NCI-H2196 treated with DMSO at 0.1 percent for 48 hours (cell line): ENCODE measurements at regions not wholly inside any gene's neighbourhood (a gene's known extent, or its start where the extent isn't known, plus 50 kb on each side); places are given as distances from the start of the nearest gene placed in this dataset.

ENCODE experiments used
- DNase-seq: peaks from one replicate; lab custom pipeline; 2025; ENCODE audit not compliant: unreplicated experiment; lab: John Stamatoyannopoulos, UW

DNA sequence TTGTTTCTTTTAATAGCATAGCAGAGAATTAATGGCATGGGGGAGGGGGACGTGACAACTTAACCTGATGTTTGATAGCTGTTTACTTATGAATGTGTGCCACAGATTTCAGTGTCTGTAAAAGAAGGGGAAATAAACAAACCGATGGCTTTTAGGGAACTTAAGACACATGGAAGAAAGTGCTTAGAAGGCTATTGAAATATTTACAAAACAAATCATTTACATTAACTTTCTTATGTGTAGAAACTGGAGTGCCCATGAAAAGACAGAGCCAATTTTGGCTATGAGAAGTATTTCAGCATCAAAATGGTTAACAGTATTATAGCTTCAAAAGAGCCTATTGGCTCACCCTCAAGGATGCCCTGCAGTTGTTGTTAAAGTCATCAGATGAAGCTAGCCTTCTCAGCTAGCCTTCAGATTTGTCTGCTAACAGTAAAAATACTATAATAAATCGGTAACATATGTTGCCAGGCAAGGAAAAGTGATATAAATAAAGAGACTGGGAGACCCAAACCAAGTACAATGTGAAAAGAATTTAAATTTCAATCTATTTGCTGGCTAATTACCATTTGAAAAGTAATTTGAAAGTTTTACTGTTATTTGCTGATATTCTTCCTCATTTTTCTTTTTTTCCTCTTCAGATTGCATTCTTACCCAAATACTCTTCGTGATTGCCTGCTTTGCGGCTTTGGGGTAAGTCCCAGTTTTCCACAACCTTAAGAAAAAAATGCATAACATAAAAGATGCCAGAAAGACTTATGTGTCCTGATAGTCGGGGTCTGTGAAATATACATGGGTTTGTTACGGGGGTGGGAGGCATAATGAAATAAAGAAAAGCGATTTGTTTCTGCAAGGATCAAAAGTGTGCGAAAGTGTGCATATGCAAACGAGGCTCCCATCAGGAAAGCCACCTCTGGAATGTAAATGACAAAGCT lies 256.4 kb downstream of the MEIS1 start:
- no peak for DNase-seq

DNA sequence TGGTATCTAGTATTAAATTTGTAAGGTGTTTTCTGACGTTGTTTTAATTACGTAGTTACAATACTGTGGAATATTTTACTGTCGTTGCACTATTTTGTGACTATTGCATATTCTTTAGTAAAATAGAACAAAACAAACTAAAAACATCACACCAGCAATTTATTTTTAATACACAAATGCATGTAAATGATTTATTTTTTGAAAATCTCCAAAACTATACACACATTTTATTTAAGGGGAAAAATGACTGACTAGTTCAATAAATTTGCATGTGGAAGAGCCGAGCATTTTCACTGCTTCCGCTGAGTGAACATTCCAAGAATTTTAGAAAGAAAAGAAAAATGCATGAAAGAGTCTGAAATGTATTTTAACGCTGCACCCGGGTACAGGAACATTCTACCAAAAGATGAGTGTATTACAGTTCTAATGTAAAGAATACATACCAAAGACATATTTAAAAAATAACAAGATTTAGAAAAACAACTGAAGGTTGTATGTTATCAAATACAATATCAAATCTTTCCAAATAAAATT lies 257.7 kb downstream of the MEIS1 start:
- DNase-seq: no peak

DNA sequence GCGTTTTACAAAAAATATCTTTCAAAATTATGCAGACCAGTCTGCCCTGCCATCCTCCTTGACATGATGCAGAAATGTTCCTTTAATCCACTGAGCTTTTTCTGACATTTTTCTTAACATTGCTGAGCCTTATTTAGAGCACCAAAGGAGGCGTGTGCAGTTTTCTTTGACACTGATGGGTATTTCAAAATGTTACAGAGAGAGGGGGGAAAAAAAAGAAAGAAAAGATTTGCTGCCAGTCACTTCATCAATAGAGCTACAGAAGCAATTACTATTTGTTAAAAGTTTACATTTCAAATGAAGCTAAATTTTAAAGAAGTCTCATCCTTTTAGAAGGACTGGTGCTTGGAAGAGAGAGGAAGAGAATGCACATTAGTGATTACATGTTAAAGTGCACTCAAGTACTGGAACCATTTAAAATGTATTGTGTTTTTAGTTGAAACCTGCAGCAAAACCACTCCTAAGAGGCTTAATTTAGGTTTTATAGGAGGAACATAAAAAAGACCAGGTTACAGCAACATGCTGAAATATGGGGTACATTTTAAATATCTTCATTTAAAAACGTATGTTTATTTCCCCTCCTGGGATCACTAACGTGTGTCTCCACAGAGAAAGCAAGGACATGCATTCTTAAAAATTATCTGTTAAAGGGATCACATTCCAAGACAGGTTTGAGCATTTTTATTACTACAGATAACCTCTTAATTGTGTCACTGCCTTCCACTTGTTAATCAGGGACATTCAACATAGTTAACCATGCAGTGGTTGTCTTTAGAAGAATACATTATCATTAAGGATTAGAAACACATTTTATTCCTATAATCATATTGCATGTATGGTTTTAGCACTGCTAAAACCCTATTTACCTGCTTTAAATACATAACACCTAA lies 258.4 kb downstream of the MEIS1 start:
- DNase-seq: no peak

DNA sequence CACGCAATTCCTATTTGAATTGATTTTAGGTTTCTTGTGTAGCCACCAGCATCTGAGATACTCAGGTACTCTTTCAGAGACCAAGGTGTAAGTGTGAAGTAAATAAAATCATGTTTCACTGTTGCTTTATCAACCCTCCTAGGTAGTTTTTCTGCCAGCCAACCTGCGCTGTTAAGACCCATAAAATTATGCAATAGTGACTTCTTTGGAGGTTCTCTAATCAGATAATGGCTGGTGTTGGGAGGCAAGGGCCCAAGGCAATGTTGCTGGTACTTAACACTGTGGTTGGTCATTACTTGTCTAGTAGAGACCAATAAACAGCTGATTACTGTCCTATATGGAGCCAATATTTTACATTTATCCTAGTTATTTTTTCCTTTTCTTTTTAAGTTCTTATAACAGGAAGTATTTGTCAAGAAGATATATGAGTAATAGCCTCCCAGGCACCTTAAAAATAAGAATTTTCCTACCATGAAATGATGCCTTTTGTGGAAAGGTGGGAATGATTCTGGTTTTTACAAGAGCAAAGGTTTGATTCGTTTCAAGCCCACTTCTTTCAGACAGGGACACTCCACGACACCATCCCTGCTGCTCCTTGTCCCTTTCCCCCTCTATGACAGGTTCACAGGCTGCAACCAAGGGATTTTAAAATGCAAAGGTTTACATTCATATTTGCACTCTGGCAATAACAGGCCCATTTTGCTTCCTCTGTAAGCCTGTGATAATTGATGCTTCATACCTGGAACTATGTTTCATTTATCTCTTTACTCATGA lies 259.3 kb downstream of the MEIS1 start:
- no peak for DNase-seq

DNA sequence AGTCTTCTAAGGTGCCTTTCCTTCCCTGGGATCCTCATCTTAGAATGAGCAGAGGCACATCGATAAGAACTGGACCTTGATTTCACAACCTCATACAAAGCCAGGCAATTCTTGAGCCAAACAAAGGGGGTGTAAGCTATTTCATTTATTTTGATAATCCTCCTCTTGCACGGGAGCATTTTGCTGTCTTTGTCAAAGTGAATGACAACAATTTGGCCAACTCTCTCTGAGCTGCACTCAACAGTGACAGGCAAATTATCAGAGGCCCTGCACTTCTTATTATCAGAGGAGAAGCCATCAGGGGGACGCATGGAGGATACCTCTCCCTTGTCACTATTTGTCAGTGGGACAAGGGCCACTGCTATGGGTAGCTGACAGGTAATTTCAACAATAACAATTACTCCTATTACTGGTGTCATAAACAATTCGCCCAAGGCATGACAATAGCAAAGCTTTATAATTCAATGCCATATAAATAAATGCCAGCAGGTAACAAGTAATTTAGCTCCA lies 260.4 kb downstream of the MEIS1 start:
- DNase-seq: no peak

DNA sequence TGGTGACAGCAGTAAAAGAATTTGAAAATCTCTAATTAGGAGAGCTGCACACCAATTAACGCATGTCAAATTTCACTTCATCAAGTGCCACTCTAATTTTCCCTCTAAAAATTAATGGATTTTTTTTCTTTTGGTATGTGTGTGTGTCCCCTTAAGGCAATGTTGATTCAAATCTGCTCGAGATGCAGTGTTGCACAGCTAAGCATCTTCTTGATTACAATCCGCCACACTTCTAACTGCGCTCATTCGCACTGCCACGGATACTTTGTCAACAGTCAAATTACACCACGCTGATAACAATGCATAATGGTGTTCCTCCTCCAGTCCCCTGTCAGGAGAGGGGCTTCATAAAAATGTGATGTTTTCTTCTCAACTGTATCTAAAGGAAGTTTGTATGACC lies 261.4 kb downstream of the MEIS1 start:
- no peak for DNase-seq

DNA sequence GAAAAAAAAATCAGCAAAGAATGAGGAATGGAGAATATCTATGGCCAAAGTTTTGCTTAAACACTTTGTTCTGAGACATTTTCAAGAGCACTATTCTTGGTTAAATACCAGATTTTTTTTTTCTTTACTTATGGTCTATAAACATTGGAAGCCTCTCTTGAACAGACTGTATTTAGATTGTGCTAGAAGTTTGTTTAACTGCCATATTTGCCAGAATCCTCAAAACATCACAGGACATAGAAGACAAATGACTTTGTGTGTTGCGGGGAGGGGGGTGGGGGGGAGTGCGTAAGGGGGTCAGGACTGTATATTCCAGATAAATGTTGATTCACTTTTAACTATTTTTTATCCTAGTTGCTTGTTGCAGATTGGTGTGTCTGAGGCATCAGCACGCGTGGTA lies 262.0 kb downstream of the MEIS1 start:
- no peak for DNase-seq

DNA sequence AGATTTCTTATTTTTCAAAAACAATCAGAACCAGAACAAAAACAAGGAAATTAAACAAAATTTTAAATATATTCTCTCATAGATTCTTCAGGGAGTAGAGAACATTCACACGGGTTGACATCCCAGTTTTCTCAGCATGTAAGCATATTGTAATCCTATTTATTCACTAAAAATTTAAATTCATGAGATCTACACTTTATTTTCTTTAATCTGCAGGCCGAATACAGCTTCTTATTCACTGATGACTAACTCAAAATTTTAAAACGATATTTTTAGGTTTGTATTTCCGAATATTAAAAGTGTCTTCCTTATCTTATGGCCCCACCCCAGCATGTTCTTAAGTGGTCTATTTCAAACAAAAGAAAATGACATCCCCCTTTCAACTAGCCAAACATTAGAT lies 262.4 kb downstream of the MEIS1 start:
- no peak for DNase-seq

DNA sequence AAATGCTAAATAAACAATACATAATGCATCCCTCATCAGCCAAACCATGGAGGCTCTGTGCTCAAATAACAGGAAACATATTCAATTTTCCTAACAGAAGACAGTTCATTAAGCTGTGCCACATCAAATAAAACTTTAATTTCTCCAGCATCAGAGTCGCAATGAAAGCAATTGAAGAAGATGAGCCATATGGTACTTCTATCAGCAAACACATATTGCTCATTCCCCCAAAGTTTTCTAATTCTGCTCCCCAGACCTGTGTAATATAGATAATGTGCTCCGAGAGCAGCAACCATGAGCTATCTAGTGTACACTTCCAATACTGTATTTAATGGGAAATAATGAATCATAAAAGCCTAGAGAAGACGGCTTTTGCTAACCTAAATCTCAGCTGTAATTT lies 263.2 kb downstream of the MEIS1 start:
- DNase-seq: no peak

DNA sequence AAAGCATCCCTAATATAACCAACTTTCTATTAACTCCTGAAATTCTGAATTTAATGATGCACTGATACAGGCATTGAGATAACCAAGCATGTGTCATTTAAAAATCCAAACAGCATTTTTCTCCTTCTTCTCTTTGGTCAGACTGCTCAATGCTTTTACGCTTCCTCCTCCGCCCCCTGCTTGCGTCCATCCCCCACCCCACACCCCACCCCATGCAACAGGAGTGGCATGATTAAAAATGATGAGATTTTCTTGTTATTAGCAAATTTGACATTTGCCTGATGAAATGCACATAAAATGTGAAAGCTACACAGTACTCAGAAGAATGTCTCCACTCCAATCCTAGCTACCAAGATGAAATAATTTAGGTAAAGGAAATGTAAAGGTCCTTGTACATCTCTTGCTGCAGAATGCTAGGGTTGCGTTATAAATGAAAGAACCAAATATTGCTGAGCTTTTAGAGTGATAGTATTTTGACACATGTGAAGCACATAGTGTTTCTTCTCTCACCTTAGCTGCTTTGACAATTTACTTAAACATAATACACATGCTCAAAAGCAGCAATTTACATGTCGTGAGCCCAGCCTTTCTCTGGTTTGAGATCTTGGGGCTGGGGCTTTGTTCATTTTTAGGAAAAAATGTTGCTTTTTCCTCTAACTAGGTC lies 263.8 kb downstream of the MEIS1 start:
- no peak for DNase-seq

DNA sequence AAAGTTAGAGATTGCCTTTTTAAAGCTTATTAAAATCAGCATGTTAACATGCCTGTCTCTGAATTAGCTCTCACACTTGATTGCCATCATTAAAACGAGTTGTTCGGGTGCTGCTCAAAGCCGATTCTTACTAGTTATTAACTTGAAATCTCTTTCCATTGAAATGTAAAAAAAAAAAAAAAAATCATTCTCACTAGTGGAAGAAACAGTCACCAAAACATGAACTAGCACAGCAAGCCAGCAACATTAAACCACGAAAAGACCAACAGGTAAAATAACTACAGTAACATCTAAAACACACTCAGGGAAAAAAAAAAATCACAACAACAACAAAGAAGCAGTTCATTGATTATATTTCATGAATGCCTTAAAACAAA lies 264.5 kb downstream of the MEIS1 start:
- no peak for DNase-seq

DNA sequence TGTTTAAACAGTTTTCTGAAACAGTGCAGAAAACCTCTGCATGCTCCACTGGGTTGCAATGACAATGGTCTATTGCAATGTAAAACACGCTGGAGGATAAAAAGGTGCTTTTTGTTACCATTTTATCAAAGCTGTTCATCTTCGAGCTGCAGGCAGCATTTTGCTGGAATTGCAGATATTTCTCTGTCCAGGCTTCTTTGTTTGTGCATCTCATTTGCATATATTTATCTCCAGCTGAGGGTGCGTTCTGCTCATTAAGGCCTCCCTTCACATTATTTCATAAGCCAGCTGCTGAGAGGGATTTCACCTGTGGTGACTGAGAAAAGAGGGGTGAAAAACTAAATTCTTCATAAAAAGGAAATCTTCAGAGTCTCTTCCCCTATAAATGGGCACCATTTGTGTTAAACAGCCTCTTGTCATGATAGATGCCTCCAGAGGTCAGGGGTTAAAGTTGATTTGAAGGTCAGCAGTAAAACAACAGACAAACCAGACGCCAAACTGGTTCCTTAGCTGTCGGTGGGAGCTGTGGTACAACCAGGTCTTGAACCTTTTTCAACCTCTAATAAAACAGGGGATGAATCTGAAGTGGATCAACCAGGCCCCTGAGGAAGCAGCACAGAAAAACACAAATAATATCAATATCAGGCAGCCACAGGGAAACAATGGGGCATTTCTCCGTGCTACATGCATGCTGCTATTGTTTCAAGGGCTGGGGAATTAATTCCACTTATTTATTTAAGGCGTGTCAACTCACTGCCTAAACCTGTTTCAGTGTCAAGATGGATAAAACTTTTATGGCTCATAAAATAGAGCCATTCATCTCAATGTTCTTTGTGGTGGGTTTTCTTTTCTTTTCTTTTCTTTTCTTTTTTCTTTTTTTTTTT lies 265.1 kb downstream of the MEIS1 start:
- DNase-seq: no peak

DNA sequence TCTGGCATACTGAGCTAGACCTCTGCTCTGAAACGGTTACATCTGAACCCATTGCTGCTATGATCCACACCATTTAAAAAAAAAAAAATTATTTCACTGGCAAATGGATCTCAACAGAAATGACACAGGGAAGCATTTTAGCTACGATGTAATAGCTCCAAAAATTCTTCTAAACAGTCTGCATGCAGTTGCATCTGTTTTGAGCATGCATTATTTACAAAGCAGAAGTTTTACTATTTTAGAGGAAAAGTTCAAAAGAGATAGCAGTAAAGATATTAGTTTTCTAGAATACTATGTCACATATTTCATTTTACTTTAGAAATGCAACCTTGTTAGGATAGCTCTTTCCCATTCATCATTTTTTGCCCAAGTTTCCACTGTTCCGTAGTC lies 265.7 kb downstream of the MEIS1 start:
- DNase-seq: no peak

DNA sequence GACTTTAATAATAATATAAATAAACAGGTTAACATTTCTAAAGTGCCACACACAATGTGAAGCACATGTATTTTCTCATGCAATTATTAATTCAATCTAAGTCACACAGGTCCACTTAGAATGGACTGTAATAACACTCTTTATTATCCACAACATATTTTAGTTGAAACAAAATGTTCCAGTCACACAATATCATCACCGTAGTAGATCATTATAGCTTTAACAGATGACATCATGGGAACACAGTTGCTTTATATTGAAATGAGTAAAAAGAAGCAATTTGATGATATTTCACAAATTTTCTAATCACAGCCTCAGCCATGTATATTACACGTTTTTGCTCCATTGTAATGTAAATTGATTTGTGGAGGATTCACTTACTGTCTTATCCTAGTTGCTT lies 266.3 kb downstream of the MEIS1 start:
- DNase-seq: no peak

DNA sequence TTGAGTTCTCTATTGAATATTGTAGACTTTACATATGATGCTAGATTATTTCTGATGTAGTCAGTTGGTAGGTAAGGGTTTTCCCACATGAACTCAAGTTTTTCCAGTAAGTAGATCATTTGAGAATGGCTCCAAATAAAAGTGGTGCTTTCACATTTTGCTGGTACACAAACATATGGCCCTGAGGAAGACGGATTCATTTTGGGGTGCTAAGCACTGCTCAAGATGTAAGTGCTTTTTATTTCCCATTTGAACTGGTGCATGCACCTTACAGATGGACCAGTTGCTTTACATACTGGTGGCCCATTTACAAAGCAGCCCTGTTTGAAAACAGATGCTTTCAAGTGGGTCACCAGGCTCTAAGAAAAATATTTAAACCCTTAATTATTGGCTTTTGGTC lies 266.7 kb downstream of the MEIS1 start:
- no peak for DNase-seq

DNA sequence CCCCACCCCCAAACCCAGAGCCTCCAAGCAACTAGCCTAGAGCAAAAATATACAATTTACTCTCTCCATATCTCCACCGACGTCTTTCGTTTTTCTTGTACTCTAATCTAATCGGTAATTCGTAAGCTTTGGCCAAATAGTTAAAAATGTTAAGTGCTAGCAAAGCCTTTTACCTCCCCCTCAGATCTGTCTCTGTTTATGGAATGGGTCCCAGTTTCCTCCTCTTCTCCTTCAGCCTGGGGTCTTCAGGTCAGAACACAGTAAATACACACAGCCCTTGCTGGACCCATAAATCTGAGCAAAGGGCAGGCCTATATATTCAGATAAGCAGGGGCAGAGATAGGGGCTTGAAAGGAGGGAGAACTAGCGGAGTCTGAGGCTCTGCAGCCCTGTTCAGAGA lies 267.4 kb downstream of the MEIS1 start:
- DNase-seq: no peak

DNA sequence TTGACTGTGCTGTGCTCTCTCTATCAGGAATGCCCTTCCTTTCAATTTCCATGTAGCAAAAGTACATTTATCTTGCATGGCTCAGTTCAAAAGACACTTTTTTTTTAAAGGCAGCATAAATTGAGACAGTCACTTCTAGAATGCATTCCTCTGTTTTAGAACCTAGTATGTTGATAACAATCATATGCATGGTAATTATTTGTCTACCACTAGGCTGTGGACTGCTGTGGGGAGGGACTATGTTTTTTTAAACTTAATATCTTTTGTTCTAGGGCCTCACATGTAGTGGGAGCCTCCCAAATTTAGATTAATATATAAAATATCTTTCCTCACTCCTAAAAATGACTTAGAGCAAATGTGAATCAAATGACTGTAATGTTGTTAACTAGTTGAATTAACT lies 269.9 kb downstream of the MEIS1 start:
- no peak for DNase-seq

DNA sequence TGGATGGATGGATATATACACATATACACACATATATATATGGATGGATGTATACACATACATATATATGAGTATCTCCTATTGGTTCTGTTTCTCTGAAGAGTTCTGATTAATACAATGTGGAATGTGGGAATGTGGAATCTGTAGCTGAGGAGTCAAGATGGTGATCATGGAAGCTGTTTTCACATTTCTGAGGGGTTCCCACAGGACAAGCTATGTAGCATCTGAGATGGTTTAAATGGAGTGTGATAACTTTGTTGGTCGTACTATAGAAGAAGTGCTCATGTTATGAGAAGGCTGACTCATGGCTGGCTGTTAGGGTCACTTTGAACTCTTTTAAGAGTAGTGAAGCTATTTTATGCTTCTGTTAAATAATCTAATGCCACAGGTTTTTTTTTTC lies 279.7 kb downstream of the MEIS1 start:
- DNase-seq: no peak

DNA sequence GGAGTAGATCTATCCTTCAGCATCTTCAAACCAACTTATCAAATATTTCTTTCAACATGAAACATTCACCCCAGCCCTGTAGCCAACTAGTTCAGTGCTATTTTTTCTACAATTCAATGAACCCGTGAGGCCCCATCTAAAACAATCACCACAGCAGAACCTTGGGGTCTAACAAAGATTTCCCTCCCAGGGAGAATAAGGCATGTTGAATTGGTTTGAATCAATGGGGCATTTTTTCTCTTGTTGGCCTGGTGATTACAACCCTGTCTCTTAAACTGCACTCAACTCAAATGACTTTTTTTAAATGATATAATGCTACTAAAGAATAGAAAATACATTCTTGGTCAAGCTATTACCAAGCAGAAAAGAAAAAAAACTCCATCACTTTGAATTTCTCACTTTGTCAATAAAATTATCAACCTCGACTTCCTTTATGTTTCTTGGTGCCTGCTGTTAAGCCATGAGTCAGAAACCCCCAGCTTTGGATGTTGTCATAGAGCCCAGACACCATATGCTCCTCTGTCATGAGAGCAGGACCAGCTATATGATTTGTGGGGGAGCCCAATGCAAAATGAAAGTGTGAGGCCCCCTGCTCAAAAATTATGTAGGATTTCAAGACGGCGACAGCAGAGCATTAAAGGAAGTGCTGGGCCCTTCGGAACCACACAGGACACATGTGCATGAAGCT lies 282.4 kb downstream of the MEIS1 start:
- DNase-seq: no peak
